ENCODE measurements at regions not wholly inside any gene's neighbourhood (a gene's known extent, or its start where the extent isn't known, plus 50 kb on each side); places are given as distances from the start of the nearest gene placed in this dataset.
"Not testable (repeated sequence)": the region's sequence is repeated elsewhere in the genome, so short reads cannot be mapped to it uniquely, and the experiment has no call there.

- no peak for DNase-seq (ENCODE audit: low spot score in 2 of 2)
- intact Hi-C loops (cut with DNase I; ENCODE audit: low total_unique reads): no loop called here
These were observed 337.1 kb upstream of the FOXK1 start for GRCh38 chr7:4345004-4345403.

DNA sequence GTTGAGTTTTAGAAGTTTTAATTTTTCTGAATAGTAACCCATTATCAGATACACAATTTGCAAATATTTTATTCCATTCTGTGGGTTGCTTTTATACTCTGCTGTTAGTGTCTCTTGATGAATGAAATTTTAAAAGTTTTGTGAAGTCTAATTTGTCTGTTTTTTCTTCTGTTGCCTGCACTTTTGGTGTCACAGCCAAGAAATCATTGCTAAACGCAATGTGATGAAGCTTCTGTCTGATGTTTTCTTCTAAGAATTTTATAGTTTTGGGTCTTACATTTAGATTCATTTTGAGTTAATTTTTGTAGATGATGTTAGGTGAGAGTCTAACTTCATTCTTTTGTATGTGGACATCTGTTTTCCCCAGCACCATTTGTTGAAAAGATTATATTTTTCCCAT is 330.0 kb upstream of the FOXK1 start:
- no peak overlapping the region for H3K4me3 ChIP-seq (ENCODE audit: low read depth, poor library complexity, severe bottlenecking)
- intact Hi-C loops (cut with DNase I; ENCODE audit: low total_unique reads): no loop called here
- 86 to 94% methylated on average over 1 of the region's 1 CpG for WGBS, 2 donors

More at GRCh38 chr7:4345004-4345403, 337.1 kb upstream of the FOXK1 start:
- TF ChIP-seq, protein P1, sequence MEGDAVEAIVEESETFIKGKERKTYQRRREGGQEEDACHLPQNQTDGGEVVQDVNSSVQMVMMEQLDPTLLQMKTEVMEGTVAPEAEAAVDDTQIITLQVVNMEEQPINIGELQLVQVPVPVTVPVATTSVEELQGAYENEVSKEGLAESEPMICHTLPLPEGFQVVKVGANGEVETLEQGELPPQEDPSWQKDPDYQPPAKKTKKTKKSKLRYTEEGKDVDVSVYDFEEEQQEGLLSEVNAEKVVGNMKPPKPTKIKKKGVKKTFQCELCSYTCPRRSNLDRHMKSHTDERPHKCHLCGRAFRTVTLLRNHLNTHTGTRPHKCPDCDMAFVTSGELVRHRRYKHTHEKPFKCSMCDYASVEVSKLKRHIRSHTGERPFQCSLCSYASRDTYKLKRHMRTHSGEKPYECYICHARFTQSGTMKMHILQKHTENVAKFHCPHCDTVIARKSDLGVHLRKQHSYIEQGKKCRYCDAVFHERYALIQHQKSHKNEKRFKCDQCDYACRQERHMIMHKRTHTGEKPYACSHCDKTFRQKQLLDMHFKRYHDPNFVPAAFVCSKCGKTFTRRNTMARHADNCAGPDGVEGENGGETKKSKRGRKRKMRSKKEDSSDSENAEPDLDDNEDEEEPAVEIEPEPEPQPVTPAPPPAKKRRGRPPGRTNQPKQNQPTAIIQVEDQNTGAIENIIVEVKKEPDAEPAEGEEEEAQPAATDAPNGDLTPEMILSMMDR (IDR thresholded peaks at IDR 0.05): no peak
- TF ChIP-seq POLR2A (IDR thresholded peaks at IDR 0.05): no peak
- 76 to 91% methylated on average over 5 of the region's 5 CpGs for WGBS, 2 donors
- no peak overlapping the region for H3K4me3 ChIP-seq (ENCODE audit: low read depth, poor library complexity, severe bottlenecking)

DNA sequence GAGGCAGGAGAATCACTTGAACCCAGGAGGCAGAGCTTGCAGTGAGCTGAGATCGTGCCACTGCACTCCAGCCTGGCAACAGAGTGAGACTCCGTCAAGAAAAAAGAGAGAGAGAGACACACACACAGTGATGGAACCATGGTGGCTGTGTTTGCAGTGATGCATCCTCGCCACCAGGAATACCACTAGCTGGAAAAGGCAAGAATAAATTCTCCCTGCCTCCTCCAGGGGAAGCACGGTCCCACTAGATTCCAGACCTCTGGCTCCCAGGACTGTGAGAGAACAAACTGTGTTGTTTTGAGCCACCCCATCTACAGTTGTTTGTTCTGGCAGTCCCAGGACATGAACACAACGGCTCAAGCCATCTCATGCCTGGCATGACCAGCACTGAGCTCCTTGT is 320.3 kb upstream of the FOXK1 start:
- TF ChIP-seq, protein P1 (IDR thresholded peaks at IDR 0.05): no peak
- TF ChIP-seq POLR2A (IDR thresholded peaks at IDR 0.05): no peak
- intact Hi-C loops (cut with DNase I; ENCODE audit: low total_unique reads): no loop called here
- peak in 1 of 2 donors; percentile 8 for DNase-seq (ENCODE audit: low spot score in 2 of 2)
- WGBS, 2 donors: 74 to 82% methylated on average over 5 of the region's 5 CpGs
- H3K4me3 ChIP-seq (ENCODE audit: low read depth, poor library complexity, severe bottlenecking): no peak overlapping the region

More for the DNA sequence above, 330.0 kb upstream of the FOXK1 start:
- TF ChIP-seq POLR2A (IDR thresholded peaks at IDR 0.05): no peak
- TF ChIP-seq, protein P1 (IDR thresholded peaks at IDR 0.05): no peak
- DNase-seq (ENCODE audit: low spot score in 2 of 2): no peak

- no peak for TF ChIP-seq POLR2A (IDR thresholded peaks at IDR 0.05)
- TF ChIP-seq, protein P1 (IDR thresholded peaks at IDR 0.05): no peak
- intact Hi-C loops (cut with DNase I; ENCODE audit: low total_unique reads): no loop called here
- 81 to 83% methylated on average over 12 of the region's 12 CpGs for WGBS, 2 donors
- no peak overlapping the region for H3K4me3 ChIP-seq (ENCODE audit: low read depth, poor library complexity, severe bottlenecking)
- peak in 1 of 2 donors; percentile 58 for DNase-seq (ENCODE audit: low spot score in 2 of 2)
These were observed 298.5 kb upstream of the FOXK1 start for GRCh38 chr7:4383584-4383983.

GRCh38 chr7:4386190-4386589 is 295.9 kb upstream of the FOXK1 start:
- intact Hi-C loops (cut with DNase I; ENCODE audit: low total_unique reads): no loop called here
- no peak for TF ChIP-seq POLR2A (IDR thresholded peaks at IDR 0.05)
- TF ChIP-seq, protein P1 (IDR thresholded peaks at IDR 0.05): no peak
- DNase-seq (ENCODE audit: low spot score in 2 of 2): peak in 1 of 2 donors; percentile 15
- no peak overlapping the region for H3K4me3 ChIP-seq (ENCODE audit: low read depth, poor library complexity, severe bottlenecking)
- WGBS, 2 donors: 44 to 62% methylated on average over 6 of the region's 6 CpGs

DNA sequence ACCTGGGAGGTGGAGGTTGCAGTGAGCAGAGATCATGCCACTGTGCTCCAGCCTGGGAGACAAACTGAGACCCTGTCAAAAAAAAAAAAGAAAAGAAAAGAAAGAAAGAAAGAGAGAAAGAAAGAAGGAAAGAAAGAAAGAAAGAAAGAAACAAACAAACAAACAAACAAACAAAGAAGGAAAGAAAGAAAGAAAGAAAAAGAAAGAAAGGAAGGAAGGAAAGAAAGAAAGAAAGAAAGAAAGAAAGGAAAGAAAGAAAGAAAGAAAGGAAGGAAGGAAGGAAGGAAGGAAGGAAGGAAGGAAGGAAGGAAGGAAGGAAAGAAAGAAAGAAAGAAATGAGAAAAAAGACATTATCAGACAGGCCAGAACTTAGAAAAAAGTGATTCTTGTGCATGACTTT is 291.0 kb upstream of the FOXK1 start:
- intact Hi-C loops (cut with DNase I; ENCODE audit: low total_unique reads); DNase-seq (ENCODE audit: low spot score in 2 of 2); H3K4me3 ChIP-seq (ENCODE audit: low read depth, poor library complexity, severe bottlenecking): not testable (repeated sequence)

Measured in lower leg skin (tissue), 4 donors.